NB4 (cell line): ENCODE measurements at regions not wholly inside any gene's neighbourhood (a gene's known extent, or its start where the extent isn't known, plus 50 kb on each side); places are given as distances from the start of the nearest gene placed in this dataset.

Source experiments
- DNase-seq: peaks from one replicate; pipeline ENCODE4 v3.0.0; 2010; ENCODE audit warnings: low read depth
- H3K4me3 ChIP-seq: one replicate; pipeline ENCODE4 v1.5.1; 2011; ENCODE audit warnings: mild to moderate bottlenecking, low read depth, low read length, moderate library complexity
- MAX ChIP-seq: IDR thresholded peaks from 2 replicates; pipeline ENCODE4 v1.6.1; 2011; ENCODE audit warnings: low read depth, low read length
- MYC ChIP-seq: IDR thresholded peaks from 2 replicates; pipeline ENCODE4 v1.6.1; 2011; ENCODE audit warnings: low read depth, low read length
- POLR2A ChIP-seq: IDR thresholded peaks from 2 replicates; pipeline ENCODE4 v1.6.1; 2011; ENCODE audit warnings: mild to moderate bottlenecking; ENCODE audit not compliant: insufficient read length; ENCODE audit errors: extremely low read depth
- TF ChIP-seq, protein P1 (sequence below): IDR thresholded peaks from one replicate; pipeline ENCODE4 v1.5.1; 2012; ENCODE audit warnings: low read depth, low read length

DNA sequence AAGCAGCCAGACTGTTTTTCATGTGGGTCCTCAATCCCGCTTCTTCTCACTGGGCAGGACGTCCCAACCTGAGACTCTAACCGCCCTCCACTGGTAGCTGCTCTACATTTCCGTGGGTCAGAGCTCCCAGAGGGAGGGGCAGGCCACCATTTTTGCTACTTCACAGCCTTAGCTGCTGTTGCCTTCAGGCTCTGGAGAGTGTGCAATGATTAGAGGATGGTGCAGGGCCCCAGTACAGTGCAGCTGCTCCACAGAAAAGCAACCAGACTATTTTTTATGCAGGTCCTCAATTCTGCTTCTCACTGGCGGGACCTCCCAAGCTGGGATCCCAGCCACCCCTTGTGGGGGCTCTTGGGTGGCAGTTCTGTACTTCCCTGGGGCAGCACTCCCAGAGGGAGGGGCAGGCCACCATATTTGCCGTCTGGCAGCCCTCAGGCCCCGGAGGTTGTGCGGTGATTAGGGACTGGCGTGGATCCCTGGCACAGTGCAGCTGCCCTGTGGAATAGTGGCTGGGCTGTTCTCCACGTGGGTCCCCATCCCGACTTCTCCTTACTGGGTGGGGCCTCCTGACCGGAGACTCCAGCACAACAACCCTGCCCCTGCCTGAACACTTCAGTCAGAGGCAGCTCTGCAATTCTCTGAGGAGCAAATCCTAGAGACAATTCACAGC lies 647.6 kb upstream of the PKN2 start:
- DNase-seq: no peak
- TF ChIP-seq MAX (no peak), POLR2A (no peak), MYC (no peak)
- TF ChIP-seq, protein P1, sequence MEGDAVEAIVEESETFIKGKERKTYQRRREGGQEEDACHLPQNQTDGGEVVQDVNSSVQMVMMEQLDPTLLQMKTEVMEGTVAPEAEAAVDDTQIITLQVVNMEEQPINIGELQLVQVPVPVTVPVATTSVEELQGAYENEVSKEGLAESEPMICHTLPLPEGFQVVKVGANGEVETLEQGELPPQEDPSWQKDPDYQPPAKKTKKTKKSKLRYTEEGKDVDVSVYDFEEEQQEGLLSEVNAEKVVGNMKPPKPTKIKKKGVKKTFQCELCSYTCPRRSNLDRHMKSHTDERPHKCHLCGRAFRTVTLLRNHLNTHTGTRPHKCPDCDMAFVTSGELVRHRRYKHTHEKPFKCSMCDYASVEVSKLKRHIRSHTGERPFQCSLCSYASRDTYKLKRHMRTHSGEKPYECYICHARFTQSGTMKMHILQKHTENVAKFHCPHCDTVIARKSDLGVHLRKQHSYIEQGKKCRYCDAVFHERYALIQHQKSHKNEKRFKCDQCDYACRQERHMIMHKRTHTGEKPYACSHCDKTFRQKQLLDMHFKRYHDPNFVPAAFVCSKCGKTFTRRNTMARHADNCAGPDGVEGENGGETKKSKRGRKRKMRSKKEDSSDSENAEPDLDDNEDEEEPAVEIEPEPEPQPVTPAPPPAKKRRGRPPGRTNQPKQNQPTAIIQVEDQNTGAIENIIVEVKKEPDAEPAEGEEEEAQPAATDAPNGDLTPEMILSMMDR: no peak
- H3K4me3 ChIP-seq: no peak overlapping the region

- DNase-seq: no peak
- H3K4me3 ChIP-seq: no peak overlapping the region
- no peak for TF ChIP-seq MAX
- no peak for TF ChIP-seq MYC
- TF ChIP-seq, protein P1: no peak
- no peak for TF ChIP-seq POLR2A
Measured at GRCh38 chr1:88039240-88039639, 644.8 kb upstream of the PKN2 start.

GRCh38 chr1:88043834-88044233 lies 640.2 kb upstream of the PKN2 start:
- TF ChIP-seq MYC (no peak), POLR2A (no peak), MAX (no peak)
- TF ChIP-seq, protein P1: no peak
- H3K4me3 ChIP-seq: no peak overlapping the region
- no peak for DNase-seq

GRCh38 chr1:88052167-88052566 lies 631.9 kb upstream of the PKN2 start:
- H3K4me3 ChIP-seq: no peak overlapping the region
- DNase-seq: no peak
- TF ChIP-seq MYC (no peak), POLR2A (no peak)
- TF ChIP-seq, protein P1: no peak

GRCh38 chr1:88053065-88053464 lies 631.0 kb upstream of the PKN2 start:
- DNase-seq: no peak
- no peak overlapping the region for H3K4me3 ChIP-seq
- TF ChIP-seq, protein P1: no peak
- TF ChIP-seq MYC (no peak), MAX (no peak), POLR2A (no peak)

DNA sequence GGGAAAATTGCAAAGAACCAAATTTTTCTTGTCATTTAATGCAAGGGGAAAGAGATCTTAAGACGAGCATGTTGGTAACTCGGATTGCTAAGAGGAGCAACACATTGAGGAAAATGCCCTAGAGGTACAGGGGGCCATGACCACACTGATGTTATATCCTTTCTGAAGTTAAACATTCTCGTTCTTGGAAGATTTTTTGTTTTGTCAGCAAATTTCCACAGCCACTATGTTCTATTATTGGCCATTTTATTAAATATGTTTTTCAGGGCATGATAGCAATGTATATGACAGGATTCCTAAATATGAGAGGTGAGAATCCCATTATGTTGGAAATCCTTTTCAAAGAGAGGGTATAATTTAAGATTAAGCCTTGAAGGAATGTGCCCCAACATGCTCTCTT lies 627.2 kb upstream of the PKN2 start:
- DNase-seq: no peak
- TF ChIP-seq, protein P1: no peak
- no peak for TF ChIP-seq MYC
- TF ChIP-seq POLR2A: no peak
- no peak for TF ChIP-seq MAX
- H3K4me3 ChIP-seq: no peak overlapping the region
